IMR-90 (cell line): ENCODE measurements at regions not wholly inside any gene's neighbourhood (a gene's known extent, or its start where the extent isn't known, plus 50 kb on each side); places are given as distances from the start of the nearest gene placed in this dataset.

Source experiments
- ATAC-seq: fragments of 200-7000 bp; cut with Tn5 transposase; 2 replicates; pipeline ENCODE4 v1.9.1; 2020; ENCODE audit warnings: low read depth, mild to moderate bottlenecking, moderate library complexity
- BruUV-seq: library from RNA; stranded (reverse); fragments of 400-500 nt; replicated peaks from 2 replicates; lab custom pipeline; 2021; lab: Mats Ljungman, UMichigan
- CTCF ChIA-PET: fragments of 300-600 bp; formaldehyde crosslinking; extraction: SDS; loops from one replicate; lab custom pipeline; 2021; ENCODE audit warnings: antibody characterized with exemption; lab: Yijun Ruan, JAX
- POLR2A ChIA-PET: fragments of 300-600 bp; sonication (Branson Sonifier 250); formaldehyde crosslinking; loops from one replicate; lab custom pipeline; 2022; ENCODE audit warnings: antibody characterized with exemption; ENCODE audit not compliant: unreplicated experiment; lab: Charles Lee
- DNase-seq: peaks from one replicate; pipeline ENCODE4 v3.0.0; 2013
- H2AFZ ChIP-seq: replicated peaks from 2 replicates; pipeline ENCODE3; 2013; ENCODE audit warnings: low read length, mild to moderate bottlenecking; ENCODE audit not compliant: poor library complexity
- H2AK5ac ChIP-seq: 2 replicates; pipeline ENCODE4 v1.6.1; 2013; ENCODE audit warnings: low read depth, low read length, inconsistent platforms
- H2AK9ac ChIP-seq: replicated peaks from 2 replicates; pipeline ENCODE3; 2013; ENCODE audit warnings: mild to moderate bottlenecking, low read depth, low read length, moderate library complexity; ENCODE audit not compliant: poor library complexity
- H2BK120ac ChIP-seq: 2 replicates; pipeline ENCODE4 v1.6.1; 2013; ENCODE audit warnings: low read depth, low read length, inconsistent platforms
- H2BK15ac ChIP-seq: 3 replicates; pipeline ENCODE4 v1.6.1; 2013; ENCODE audit warnings: low read depth, low read length, inconsistent platforms
- H2BK20ac ChIP-seq: 2 replicates; pipeline ENCODE4 v1.6.1; 2013; ENCODE audit warnings: low read depth, mild to moderate bottlenecking, inconsistent platforms, low read length, moderate library complexity
- H2BK5ac ChIP-seq: 2 replicates; pipeline ENCODE4 v1.6.1; 2013; ENCODE audit warnings: mild to moderate bottlenecking, low read depth, low read length, inconsistent platforms; ENCODE audit not compliant: poor library complexity, severe bottlenecking
- H3K14ac ChIP-seq: replicated peaks from 2 replicates; pipeline ENCODE4 v1.6.1; 2013; ENCODE audit warnings: low read depth, low read length, inconsistent platforms
- H3K18ac ChIP-seq: 2 replicates; pipeline ENCODE4 v1.6.1; 2013; ENCODE audit warnings: low read depth, low read length, control low read depth
- H3K23ac ChIP-seq: 2 replicates; pipeline ENCODE4 v1.6.1; 2013; ENCODE audit warnings: low read depth, low read length, inconsistent platforms
- H3K27ac ChIP-seq: 2 replicates; pipeline ENCODE4 v1.5.1; 2013; ENCODE audit warnings: mild to moderate bottlenecking, control low read depth, low read length; ENCODE audit not compliant: insufficient read depth
- H3K27me3 ChIP-seq: 2 replicates; pipeline ENCODE4 v1.6.1; 2013; ENCODE audit warnings: low read length; ENCODE audit not compliant: control insufficient read depth, insufficient read depth
- H3K36me3 ChIP-seq: 2 replicates; pipeline ENCODE4 v1.6.1; 2013; ENCODE audit warnings: low read length, mixed read lengths; ENCODE audit not compliant: control insufficient read depth, insufficient read depth
- H3K4ac ChIP-seq: 2 replicates; pipeline ENCODE4 v1.6.1; 2013; ENCODE audit warnings: low read depth, low read length, inconsistent platforms
- H3K4me1 ChIP-seq: 2 replicates; pipeline ENCODE4 v1.6.1; 2013; ENCODE audit warnings: low read length, mixed read lengths; ENCODE audit not compliant: control insufficient read depth, insufficient read depth
- H3K4me2 ChIP-seq: 2 replicates; pipeline ENCODE4 v1.6.1; 2013; ENCODE audit warnings: low read depth, mild to moderate bottlenecking, control low read depth, low read length, moderate library complexity
- H3K4me3 ChIP-seq: 2 replicates; pipeline ENCODE4 v1.5.1; 2013; ENCODE audit warnings: low read depth, mild to moderate bottlenecking, control low read depth, low read length, moderate library complexity; ENCODE audit not compliant: insufficient read depth
- H3K56ac ChIP-seq: 2 replicates; pipeline ENCODE4 v1.6.1; 2013; ENCODE audit warnings: low read length, inconsistent platforms; ENCODE audit not compliant: insufficient read depth; ENCODE audit errors: extremely low read depth
- H3K79me1 ChIP-seq, 2 experiments: 2 replicates each; pipeline ENCODE4 v1.6.1; 2013; ENCODE audit warnings: low read length in 2 of 2, inconsistent platforms in 1 of 2, low read depth in 1 of 2
- H3K9ac ChIP-seq: 2 replicates; pipeline ENCODE4 v1.6.1; 2013; ENCODE audit warnings: low read depth, low read length, control low read depth
- H3K9me1 ChIP-seq: 2 replicates; pipeline ENCODE4 v1.6.1; 2013; ENCODE audit warnings: low read length, inconsistent platforms; ENCODE audit not compliant: insufficient read depth
- H3K9me3 ChIP-seq: 2 replicates; pipeline ENCODE4 v1.6.1; 2013; ENCODE audit warnings: low read length; ENCODE audit not compliant: control insufficient read depth, insufficient read depth
- H4K20me1 ChIP-seq: 2 replicates; pipeline ENCODE4 v1.6.1; 2013; ENCODE audit warnings: low read length, inconsistent platforms; ENCODE audit not compliant: insufficient read depth
- H4K5ac ChIP-seq: 2 replicates; pipeline ENCODE4 v1.6.1; 2013; ENCODE audit warnings: mild to moderate bottlenecking, low read depth, low read length, control low read depth
- H4K8ac ChIP-seq, 2 experiments: 2 replicates each; pipeline ENCODE4 v1.6.1; 2013; ENCODE audit warnings: low read depth in 2 of 2, low read length in 2 of 2, control low read depth in 1 of 2, inconsistent platforms in 1 of 2
- H4K91ac ChIP-seq: 2 replicates; pipeline ENCODE4 v1.6.1; 2013; ENCODE audit warnings: low read depth, low read length, inconsistent platforms; ENCODE audit not compliant: insufficient read depth
- BHLHE40 ChIP-seq: fragments of 150-350 bp; IDR thresholded peaks from 2 replicates; pipeline ENCODE4 v1.6.1; 2016; ENCODE audit warnings: mild to moderate bottlenecking, low read depth, low read length
- MXI1 ChIP-seq: IDR thresholded peaks from 2 replicates; pipeline ENCODE4 v1.6.1; 2012; ENCODE audit warnings: low read depth, mild to moderate bottlenecking, low read length, moderate library complexity, borderline replicate concordance
- NFE2L2 ChIP-seq: fragments of 150-350 bp; IDR thresholded peaks from 2 replicates; pipeline ENCODE4 v1.6.1; 2016; ENCODE audit warnings: low read depth, mild to moderate bottlenecking, low read length
- POLR2A ChIP-seq: IDR thresholded peaks from 2 replicates; pipeline ENCODE4 v1.6.1; 2012; ENCODE audit warnings: mild to moderate bottlenecking, low read depth, low read length
- RCOR1 ChIP-seq: IDR thresholded peaks from 2 replicates; pipeline ENCODE4 v1.6.1; 2012; ENCODE audit warnings: mild to moderate bottlenecking, low read length, improper control_type of control experiment; ENCODE audit not compliant: insufficient replicate concordance
- WGBS, 2 experiments: methylation state at CpG; one replicate each; pipeline versions ENCODE4 v1.1.5 to v1.1.7; 2013; ENCODE audit warnings: missing lambda C conversion rate in 2 of 2; ENCODE audit not compliant: insufficient read length in 1 of 2; ENCODE audit errors: extremely low coverage in 2 of 2; 5-methylcytosine and 5-hydroxymethylcytosine counted together
- dilution Hi-C: fragments of 300-500 bp; cut with HindIII; formaldehyde crosslinking; loops from one replicate; pipeline ENCODE4 v1.14.3; 2018; ENCODE audit warnings: low sequenced_read_pairs; ENCODE audit not compliant: unreplicated experiment
- in situ Hi-C: fragments of 300-500 bp; cut with MboI; formaldehyde crosslinking; loops from 3 replicates; pipeline ENCODE4 v1.14.3; 2019; ENCODE audit warnings: low sequenced_read_pairs, inconsistent platforms, mixed read lengths
- intact Hi-C: fragments of 100-400 bp; cut with micrococcal nuclease; formaldehyde crosslinking; loops from 2 replicates; pipeline ENCODE4 v1.10.0; 2022
- TF ChIP-seq, protein P1 (sequence below): fragments of 150-350 bp; IDR thresholded peaks from 2 replicates; pipeline ENCODE4 v1.6.1; 2017; ENCODE audit warnings: mild to moderate bottlenecking, antibody characterized with exemption, low read length, low read depth
- TF ChIP-seq, protein P2 (sequence below): fragments of 150-350 bp; IDR thresholded peaks from 2 replicates; pipeline ENCODE4 v1.6.1; 2016; ENCODE audit warnings: low read depth, mild to moderate bottlenecking, low read length, moderate library complexity, borderline replicate concordance

DNA sequence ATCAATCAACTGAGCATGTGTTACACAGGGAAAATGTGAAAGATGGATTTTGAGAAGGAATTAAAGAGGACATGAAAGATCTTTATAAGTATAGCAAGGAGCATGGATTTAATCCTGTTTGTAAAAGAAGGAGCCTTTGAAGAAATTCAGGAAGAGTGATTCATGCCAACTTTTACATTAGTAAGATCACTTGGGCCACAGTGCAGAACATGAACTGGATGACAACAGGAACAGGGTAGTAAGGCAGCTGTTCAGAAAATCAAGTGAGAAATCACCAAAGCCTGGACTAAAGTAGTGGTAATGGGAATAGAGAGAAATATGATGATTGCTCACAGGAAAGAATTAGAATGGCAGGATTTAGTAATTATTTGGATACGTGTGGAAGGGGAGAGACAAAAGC is 265.7 kb upstream of the PCDH7 start:
- Histone ChIP-seq H3K9me1 (no peaks in the 10 kb centered on the region), H2BK120ac (no peak overlapping the region), H2BK5ac (no peak overlapping the region), H2AK9ac (no peak overlapping the region), H2BK15ac (no peak overlapping the region), H3K27me3 (no peaks in the 10 kb centered on the region), H3K9ac (no peak overlapping the region), H2BK20ac (no peak overlapping the region), H4K8ac (no peak overlapping the region), H4K20me1 (no peaks in the 10 kb centered on the region), H3K4me1 (no peaks in the 10 kb centered on the region), H3K4me2 (no peak overlapping the region), H3K56ac (no peak overlapping the region), H3K14ac (no peak overlapping the region), H4K91ac (no peak overlapping the region), H3K79me1 (no peaks in the 10 kb centered on the region), H3K4ac (no peak overlapping the region), H3K23ac (no peak overlapping the region), H4K5ac (no peak overlapping the region), H2AK5ac (no peak overlapping the region), H3K4me3 (no peak overlapping the region), H3K18ac (no peak overlapping the region), H3K36me3 (no peaks in the 10 kb centered on the region), H3K9me3 (no peaks in the 10 kb centered on the region), H3K27ac (no peak overlapping the region), H2AFZ (no peak overlapping the region)
- WGBS, 2 experiments: 100% methylated on average over 1 of the region's 1 CpG; no CpG with 5 or more reads in 1 of the 2 experiments
- ChIA-PET CTCF (no interaction called here), POLR2A (no interaction called here)
- ATAC-seq (no peak), DNase-seq (no peak)
- in situ Hi-C loops: no loop called here
- BruUV-seq: no TSS peak
- dilution Hi-C loops: no loop called here
- intact Hi-C loops: no loop called here
- TF ChIP-seq NFE2L2 (no peak), POLR2A (no peak), BHLHE40 (no peak), RCOR1 (no peak), MXI1 (no peak)
- TF ChIP-seq, protein P1, sequence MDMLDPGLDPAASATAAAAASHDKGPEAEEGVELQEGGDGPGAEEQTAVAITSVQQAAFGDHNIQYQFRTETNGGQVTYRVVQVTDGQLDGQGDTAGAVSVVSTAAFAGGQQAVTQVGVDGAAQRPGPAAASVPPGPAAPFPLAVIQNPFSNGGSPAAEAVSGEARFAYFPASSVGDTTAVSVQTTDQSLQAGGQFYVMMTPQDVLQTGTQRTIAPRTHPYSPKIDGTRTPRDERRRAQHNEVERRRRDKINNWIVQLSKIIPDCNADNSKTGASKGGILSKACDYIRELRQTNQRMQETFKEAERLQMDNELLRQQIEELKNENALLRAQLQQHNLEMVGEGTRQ: no peak
- TF ChIP-seq, protein P2, sequence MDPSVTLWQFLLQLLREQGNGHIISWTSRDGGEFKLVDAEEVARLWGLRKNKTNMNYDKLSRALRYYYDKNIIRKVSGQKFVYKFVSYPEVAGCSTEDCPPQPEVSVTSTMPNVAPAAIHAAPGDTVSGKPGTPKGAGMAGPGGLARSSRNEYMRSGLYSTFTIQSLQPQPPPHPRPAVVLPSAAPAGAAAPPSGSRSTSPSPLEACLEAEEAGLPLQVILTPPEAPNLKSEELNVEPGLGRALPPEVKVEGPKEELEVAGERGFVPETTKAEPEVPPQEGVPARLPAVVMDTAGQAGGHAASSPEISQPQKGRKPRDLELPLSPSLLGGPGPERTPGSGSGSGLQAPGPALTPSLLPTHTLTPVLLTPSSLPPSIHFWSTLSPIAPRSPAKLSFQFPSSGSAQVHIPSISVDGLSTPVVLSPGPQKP: no peak
